ENCODE measurements at regions not wholly inside any gene's neighbourhood (a gene's known extent, or its start where the extent isn't known, plus 50 kb on each side); places are given as distances from the start of the nearest gene placed in this dataset.

GRCh38 chr12:90129366-90130030, 420.9 kb upstream of the ATP2B1 start:
- Mint-ChIP-seq H3K36me3 (ENCODE audit: low read depth) (no peaks in the 10 kb centered on the region), H3K4me1 (ENCODE audit: low read depth) (no peaks in the 10 kb centered on the region), H3K4me3 (no peak overlapping the region), H3K27ac (no peak overlapping the region), H3K27me3 (ENCODE audit: low read depth) (no peaks in the 10 kb centered on the region), H3K9me3 (no peaks in the 10 kb centered on the region)
- CTCF ChIA-PET: interaction anchor here (1.8 kb wide), 1 partner anchor 26 kb away, joined by 6 read pairs; no protein-coding TSS in a partner anchor
- DNase-seq: no peak
- intact Hi-C loops (cut with micrococcal nuclease): no loop called here

GRCh38 chr12:90128526-90128925, 419.9 kb upstream of the ATP2B1 start:
- H3K27ac Mint-ChIP-seq: no peak overlapping the region
- H3K4me3 Mint-ChIP-seq: no peak overlapping the region
- CTCF ChIA-PET: interaction anchor here (1.8 kb wide), 1 partner anchor 25 kb away, joined by 6 read pairs; no protein-coding TSS in a partner anchor
- no peaks in the 10 kb centered on the region for H3K9me3 Mint-ChIP-seq
- intact Hi-C loops (cut with micrococcal nuclease): no loop called here
- peaks cover 2% of the 10 kb centered on the region for H3K27me3 Mint-ChIP-seq (ENCODE audit: low read depth)
- H3K36me3 Mint-ChIP-seq (ENCODE audit: low read depth): no peaks in the 10 kb centered on the region
- no peak for DNase-seq
- H3K4me1 Mint-ChIP-seq (ENCODE audit: low read depth): no peaks in the 10 kb centered on the region

GRCh38 chr12:90126125-90126524, 417.5 kb upstream of the ATP2B1 start:
- Mint-ChIP-seq H3K4me3 (no peak overlapping the region), H3K4me1 (ENCODE audit: low read depth) (no peaks in the 10 kb centered on the region), H3K27ac (no peak overlapping the region), H3K9me3 (peaks cover 5% of the 10 kb centered on the region), H3K36me3 (ENCODE audit: low read depth) (no peaks in the 10 kb centered on the region), H3K27me3 (ENCODE audit: low read depth) (peaks cover 6% of the 10 kb centered on the region)
- no peak for DNase-seq
- intact Hi-C loops (cut with micrococcal nuclease): no loop called here
- CTCF ChIA-PET: no interaction called here

GRCh38 chr12:90124914-90125313, 416.3 kb upstream of the ATP2B1 start:
- H3K4me3 Mint-ChIP-seq: no peak overlapping the region

GRCh38 chr12:90124289-90124688, 415.7 kb upstream of the ATP2B1 start:
- peaks cover 6% of the 10 kb centered on the region for H3K27me3 Mint-ChIP-seq (ENCODE audit: low read depth)

More at GRCh38 chr12:90124914-90125313, 416.3 kb upstream of the ATP2B1 start:
- intact Hi-C loops (cut with micrococcal nuclease): no loop called here
- CTCF ChIA-PET: no interaction called here
- H3K27ac Mint-ChIP-seq: no peak overlapping the region
- H3K9me3 Mint-ChIP-seq: peaks cover 16% of the 10 kb centered on the region
- peaks cover 6% of the 10 kb centered on the region for H3K27me3 Mint-ChIP-seq (ENCODE audit: low read depth)
- DNase-seq: no peak
- peaks cover 1% of the 10 kb centered on the region for H3K36me3 Mint-ChIP-seq (ENCODE audit: low read depth)
- H3K4me1 Mint-ChIP-seq (ENCODE audit: low read depth): no peaks in the 10 kb centered on the region

GRCh38 chr12:90122681-90123080, 414.0 kb upstream of the ATP2B1 start:
- CTCF ChIA-PET: no interaction called here
- H3K4me3 Mint-ChIP-seq: no peak overlapping the region

More at GRCh38 chr12:90124289-90124688, 415.7 kb upstream of the ATP2B1 start:
- Mint-ChIP-seq H3K4me1 (ENCODE audit: low read depth) (no peaks in the 10 kb centered on the region), H3K9me3 (peaks cover 21% of the 10 kb centered on the region), H3K27ac (no peak overlapping the region), H3K36me3 (ENCODE audit: low read depth) (peaks cover 2% of the 10 kb centered on the region), H3K4me3 (no peak overlapping the region)
- intact Hi-C loops (cut with micrococcal nuclease): no loop called here
- CTCF ChIA-PET: no interaction called here
- DNase-seq: no peak

GRCh38 chr12:90120627-90121026, 412.0 kb upstream of the ATP2B1 start:
- no peak for DNase-seq
- CTCF ChIA-PET: no interaction called here
- no peaks in the 10 kb centered on the region for H3K4me1 Mint-ChIP-seq (ENCODE audit: low read depth)
- peaks cover 6% of the 10 kb centered on the region for H3K27me3 Mint-ChIP-seq (ENCODE audit: low read depth)
- peaks cover 3% of the 10 kb centered on the region for H3K36me3 Mint-ChIP-seq (ENCODE audit: low read depth)
- peaks cover 25% of the 10 kb centered on the region for H3K9me3 Mint-ChIP-seq
- intact Hi-C loops (cut with micrococcal nuclease): no loop called here
- no peak overlapping the region for H3K4me3 Mint-ChIP-seq
- H3K27ac Mint-ChIP-seq: no peak overlapping the region

More at GRCh38 chr12:90122681-90123080, 414.0 kb upstream of the ATP2B1 start:
- H3K36me3 Mint-ChIP-seq (ENCODE audit: low read depth): peaks cover 3% of the 10 kb centered on the region
- no peaks in the 10 kb centered on the region for H3K4me1 Mint-ChIP-seq (ENCODE audit: low read depth)
- DNase-seq: no peak
- intact Hi-C loops (cut with micrococcal nuclease): no loop called here
- peaks cover 25% of the 10 kb centered on the region for H3K9me3 Mint-ChIP-seq
- peaks cover 6% of the 10 kb centered on the region for H3K27me3 Mint-ChIP-seq (ENCODE audit: low read depth)
- H3K27ac Mint-ChIP-seq: no peak overlapping the region

GRCh38 chr12:90112666-90113065, 404.0 kb upstream of the ATP2B1 start:
- Mint-ChIP-seq H3K27me3 (ENCODE audit: low read depth) (no peaks in the 10 kb centered on the region), H3K9me3 (no peaks in the 10 kb centered on the region), H3K4me1 (ENCODE audit: low read depth) (no peaks in the 10 kb centered on the region), H3K36me3 (ENCODE audit: low read depth) (no peaks in the 10 kb centered on the region), H3K27ac (no peak overlapping the region), H3K4me3 (no peak overlapping the region)
- DNase-seq: no peak
- CTCF ChIA-PET: no interaction called here
- intact Hi-C loops (cut with micrococcal nuclease): no loop called here

GRCh38 chr12:90111791-90112580, 403.3 kb upstream of the ATP2B1 start:
- H3K27me3 Mint-ChIP-seq (ENCODE audit: low read depth): no peaks in the 10 kb centered on the region
- CTCF ChIA-PET: interaction anchor here (0.6 kb wide), 1 partner anchor 11 kb away, joined by 3 read pairs; no protein-coding TSS in a partner anchor
- no peaks in the 10 kb centered on the region for H3K36me3 Mint-ChIP-seq (ENCODE audit: low read depth)
- no peaks in the 10 kb centered on the region for H3K4me1 Mint-ChIP-seq (ENCODE audit: low read depth)
- H3K9me3 Mint-ChIP-seq: no peaks in the 10 kb centered on the region
- H3K4me3 Mint-ChIP-seq: no peak overlapping the region
- no peak overlapping the region for H3K27ac Mint-ChIP-seq
- intact Hi-C loops (cut with micrococcal nuclease): no loop called here
- DNase-seq: no peak

- Mint-ChIP-seq H3K4me3 (no peak overlapping the region), H3K27ac (no peak overlapping the region), H3K27me3 (ENCODE audit: low read depth) (peaks cover 7% of the 10 kb centered on the region), H3K36me3 (ENCODE audit: low read depth) (no peaks in the 10 kb centered on the region), H3K9me3 (no peaks in the 10 kb centered on the region), H3K4me1 (ENCODE audit: low read depth) (peaks cover 5% of the 10 kb centered on the region)
- CTCF ChIA-PET: interaction anchor here (1.0 kb wide), 1 partner anchor 563 kb away, joined by 4 read pairs; no protein-coding TSS in a partner anchor
- DNase-seq: no peak
- intact Hi-C loops (cut with micrococcal nuclease): no loop called here
Observed at GRCh38 chr12:90106568-90106967, 397.9 kb upstream of the ATP2B1 start.

- Mint-ChIP-seq H3K36me3 (ENCODE audit: low read depth) (no peaks in the 10 kb centered on the region), H3K4me1 (ENCODE audit: low read depth) (peaks cover 8% of the 10 kb centered on the region), H3K27ac (no peak overlapping the region), H3K4me3 (no peak overlapping the region), H3K9me3 (no peaks in the 10 kb centered on the region), H3K27me3 (ENCODE audit: low read depth) (peaks cover 7% of the 10 kb centered on the region)
- DNase-seq: peak; percentile 32
- intact Hi-C loops (cut with micrococcal nuclease): loop anchor here (1.0 to 5.0 kb wide), 6 partner anchors 26 to 1086 kb away; no protein-coding TSS in a partner anchor
- CTCF ChIA-PET: interaction anchor here (0.6 to 4.1 kb wide), 9 partner anchors 18 to 1536 kb away, joined by 3 to 27 read pairs (median 4); no protein-coding TSS in a partner anchor
Observed at GRCh38 chr12:90102957-90103652, 394.5 kb upstream of the ATP2B1 start.

- Mint-ChIP-seq H3K9me3 (no peaks in the 10 kb centered on the region), H3K36me3 (ENCODE audit: low read depth) (no peaks in the 10 kb centered on the region), H3K27me3 (ENCODE audit: low read depth) (peaks cover 9% of the 10 kb centered on the region), H3K27ac (no peak overlapping the region), H3K4me3 (no peak overlapping the region), H3K4me1 (ENCODE audit: low read depth) (peaks cover 12% of the 10 kb centered on the region)
- intact Hi-C loops (cut with micrococcal nuclease): loop anchor here (5.0 kb wide), 1 partner anchor 243 kb away; no protein-coding TSS in a partner anchor
- CTCF ChIA-PET: interaction anchor here (0.6 kb wide), 1 partner anchor 11 kb away, joined by 3 read pairs; no protein-coding TSS in a partner anchor
- DNase-seq: no peak
Observed at GRCh38 chr12:90100579-90100978, 391.9 kb upstream of the ATP2B1 start.
